Glutamatergic neuron (in vitro differentiated cells): ENCODE measurements at regions not wholly inside any gene's neighbourhood (a gene's known extent, or its start where the extent isn't known, plus 50 kb on each side); places are given as distances from the start of the nearest gene placed in this dataset.

Experiments used
- DNase-seq: peaks from one replicate; pipeline ENCODE4 v3.0.0; 2022
- H3K27ac Mint-ChIP-seq: one replicate; pipeline ENCODE4 v1.8.0; 2020; ENCODE audit warnings: mild to moderate bottlenecking, mixed read lengths, inconsistent platforms; ENCODE audit not compliant: unreplicated experiment
- H3K27me3 Mint-ChIP-seq: one replicate; pipeline ENCODE4 v1.8.0; 2020; ENCODE audit warnings: mild to moderate bottlenecking, moderate library complexity, mixed read lengths, inconsistent platforms; ENCODE audit not compliant: unreplicated experiment
- H3K36me3 Mint-ChIP-seq: one replicate; pipeline ENCODE4 v1.8.0; 2020; ENCODE audit warnings: mild to moderate bottlenecking, mixed read lengths, inconsistent platforms; ENCODE audit not compliant: unreplicated experiment
- H3K4me1 Mint-ChIP-seq: one replicate; pipeline ENCODE4 v1.8.0; 2020; ENCODE audit warnings: mild to moderate bottlenecking, low read depth, mixed read lengths, inconsistent platforms; ENCODE audit not compliant: unreplicated experiment
- H3K4me3 Mint-ChIP-seq: one replicate; pipeline ENCODE4 v1.8.0; 2020; ENCODE audit warnings: mild to moderate bottlenecking, mixed read lengths, inconsistent platforms; ENCODE audit not compliant: unreplicated experiment
- H3K9me3 Mint-ChIP-seq: one replicate; pipeline ENCODE4 v1.8.0; 2020; ENCODE audit warnings: mild to moderate bottlenecking, moderate library complexity, mixed read lengths, inconsistent platforms; ENCODE audit not compliant: unreplicated experiment
- CTCF ChIP-seq: fragments of 200-600 bp; sonication (generic); IDR thresholded peaks from one replicate; pipeline ENCODE4 v1.5.0; 2021; ENCODE audit not compliant: partially characterized antibody, unreplicated experiment

- no peak for TF ChIP-seq CTCF
- Mint-ChIP-seq H3K9me3 (no peaks in the 10 kb centered on the region), H3K36me3 (no peaks in the 10 kb centered on the region), H3K4me1 (no peaks in the 10 kb centered on the region), H3K4me3 (no peak overlapping the region), H3K27ac (no peak overlapping the region), H3K27me3 (peaks cover 2% of the 10 kb centered on the region)
- DNase-seq, result no peak
Observed at GRCh38 chr12:73277971-73278370, 1005.8 kb downstream of the TRHDE start.

DNA sequence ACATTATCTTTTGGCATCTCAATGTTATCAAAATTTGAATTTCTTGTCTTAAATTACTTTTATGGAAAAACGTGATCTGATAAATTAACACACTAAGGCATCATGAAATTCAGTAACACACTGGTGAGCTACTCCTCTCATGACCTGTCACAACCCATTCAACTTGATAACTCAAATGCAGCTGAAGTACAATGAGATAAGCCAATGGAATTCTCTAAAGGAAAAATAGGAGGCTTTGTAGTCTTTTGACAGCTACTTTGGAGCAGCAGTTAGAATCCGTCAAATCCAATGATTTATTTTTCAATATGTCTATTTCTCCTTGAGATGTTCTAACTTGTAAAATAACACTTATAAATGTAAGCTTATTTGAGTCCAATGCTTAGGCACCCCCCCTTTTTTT is 1029.4 kb downstream of the TRHDE start:
- H3K4me1 Mint-ChIP-seq, result no peaks in the 10 kb centered on the region
- no peak overlapping the region for H3K4me3 Mint-ChIP-seq
- no peaks in the 10 kb centered on the region for H3K27me3 Mint-ChIP-seq

DNA sequence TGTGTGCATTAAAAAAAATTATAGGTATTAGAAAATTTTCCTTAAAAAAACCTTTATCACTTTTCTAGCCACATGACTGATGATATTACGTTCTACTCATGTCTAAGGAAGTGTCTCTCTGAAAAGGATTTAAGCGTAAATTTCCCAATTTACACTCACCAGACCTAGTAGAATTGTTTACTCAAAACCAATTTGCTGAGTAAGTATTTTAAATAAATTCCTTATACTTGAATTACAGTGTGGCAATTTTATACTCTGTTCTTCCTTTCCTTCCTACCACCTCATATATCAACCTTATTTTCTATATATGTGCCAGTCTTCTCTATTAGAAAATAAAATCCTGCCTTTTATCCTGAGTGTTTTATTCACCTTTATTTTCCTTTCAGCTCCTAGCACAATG is 1035.1 kb downstream of the TRHDE start:
- no peak for DNase-seq
- Mint-ChIP-seq H3K27ac (no peak overlapping the region), H3K27me3 (no peaks in the 10 kb centered on the region), H3K4me1 (no peaks in the 10 kb centered on the region), H3K9me3 (no peaks in the 10 kb centered on the region), H3K36me3 (no peaks in the 10 kb centered on the region), H3K4me3 (no peak overlapping the region)
- no peak for TF ChIP-seq CTCF

More for the DNA sequence above, 1029.4 kb downstream of the TRHDE start:
- H3K27ac Mint-ChIP-seq, result no peak overlapping the region
- H3K36me3 Mint-ChIP-seq, result no peaks in the 10 kb centered on the region
- no peak for TF ChIP-seq CTCF
- no peak for DNase-seq
- no peaks in the 10 kb centered on the region for H3K9me3 Mint-ChIP-seq

DNA sequence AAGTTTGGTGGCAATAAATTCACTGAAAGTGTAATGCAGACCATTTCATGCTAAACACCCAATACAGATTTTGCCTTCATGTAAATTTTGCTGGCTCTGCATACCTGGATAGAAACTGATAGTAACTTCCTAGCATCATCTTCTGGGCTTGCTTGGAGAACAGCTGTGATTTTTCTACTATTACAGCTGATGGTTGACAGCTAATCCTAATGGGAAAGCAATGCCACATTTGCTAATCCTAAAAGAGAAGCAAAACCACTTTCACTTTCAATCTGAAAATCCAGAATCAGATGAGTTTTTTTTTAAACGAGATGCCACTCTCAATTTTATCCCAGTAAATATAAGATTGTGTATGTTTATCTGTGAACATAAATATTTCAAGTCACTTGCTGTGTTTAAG is 1035.9 kb downstream of the TRHDE start:
- no peak overlapping the region for H3K27ac Mint-ChIP-seq
- H3K27me3 Mint-ChIP-seq, result no peaks in the 10 kb centered on the region
- TF ChIP-seq CTCF, result no peak
- no peaks in the 10 kb centered on the region for H3K4me1 Mint-ChIP-seq
- no peaks in the 10 kb centered on the region for H3K36me3 Mint-ChIP-seq
- H3K9me3 Mint-ChIP-seq, result no peaks in the 10 kb centered on the region
- no peak overlapping the region for H3K4me3 Mint-ChIP-seq
- DNase-seq, result no peak

GRCh38 chr12:73308747-73309146 is 1036.6 kb downstream of the TRHDE start:
- no peak overlapping the region for H3K27ac Mint-ChIP-seq

More at GRCh38 chr12:73308747-73309146, 1036.6 kb downstream of the TRHDE start:
- Mint-ChIP-seq H3K9me3 (no peaks in the 10 kb centered on the region), H3K27me3 (no peaks in the 10 kb centered on the region), H3K36me3 (no peaks in the 10 kb centered on the region), H3K4me1 (no peaks in the 10 kb centered on the region), H3K4me3 (no peak overlapping the region)
- DNase-seq, result no peak
- TF ChIP-seq CTCF, result no peak
